Dermis microvascular lymphatic vessel endothelial cell (primary cell): ENCODE measurements at regions not wholly inside any gene's neighbourhood (a gene's known extent, or its start where the extent isn't known, plus 50 kb on each side); places are given as distances from the start of the nearest gene placed in this dataset.

Experiments
- DNase-seq, 2 donors: peaks; one replicate each; pipeline versions ENCODE4 v3.0.0 to v3.0.0-alpha.2; 2010; ENCODE audit warnings: low read depth in 2 of 2

- no peak for DNase-seq
Observed at GRCh38 chr16:72355561-72355960, 183.6 kb upstream of the PMFBP1 start.

- no peak for DNase-seq
Observed at GRCh38 chr16:72349719-72350118, 177.8 kb upstream of the PMFBP1 start.

GRCh38 chr16:72332926-72333325, 161.0 kb upstream of the PMFBP1 start:
- no peak for DNase-seq

- DNase-seq = no peak
Observed at GRCh38 chr16:72324578-72324977, 152.6 kb upstream of the PMFBP1 start.

- no peak for DNase-seq
Observed at GRCh38 chr16:72317446-72317845, 145.5 kb upstream of the PMFBP1 start.

- DNase-seq = no peak
Observed at GRCh38 chr16:72313903-72314302, 141.9 kb upstream of the PMFBP1 start.

- DNase-seq = no peak
Observed at GRCh38 chr16:72312828-72313227, 140.9 kb upstream of the PMFBP1 start.

- DNase-seq = no peak
Observed at GRCh38 chr16:72311426-72311825, 139.5 kb upstream of the PMFBP1 start.

- no peak for DNase-seq
Observed at GRCh38 chr16:72309001-72309400, 137.0 kb upstream of the PMFBP1 start.

- no peak for DNase-seq
Observed at GRCh38 chr16:72308396-72308795, 136.4 kb upstream of the PMFBP1 start.

- no peak for DNase-seq
Observed at GRCh38 chr16:72302332-72302731, 130.4 kb upstream of the PMFBP1 start.

GRCh38 chr16:72301523-72302236, 129.7 kb upstream of the PMFBP1 start:
- DNase-seq = no peak

GRCh38 chr16:72300892-72301291, 128.9 kb upstream of the PMFBP1 start:
- no peak for DNase-seq

GRCh38 chr16:72299684-72300243, 127.8 kb upstream of the PMFBP1 start:
- no peak for DNase-seq

- DNase-seq = no peak
Observed at GRCh38 chr16:72298961-72299360, 127.0 kb upstream of the PMFBP1 start.

GRCh38 chr16:72295914-72296313, 124.0 kb upstream of the PMFBP1 start:
- no peak for DNase-seq

GRCh38 chr16:72291531-72291981, 119.6 kb upstream of the PMFBP1 start:
- peak; percentile 31 to 84 for DNase-seq

- no peak for DNase-seq
Observed at GRCh38 chr16:72291121-72291520, 119.2 kb upstream of the PMFBP1 start.

- no peak for DNase-seq
Observed at GRCh38 chr16:72287649-72288048, 115.7 kb upstream of the PMFBP1 start.

GRCh38 chr16:72286936-72287620, 115.1 kb upstream of the PMFBP1 start:
- no peak for DNase-seq

- no peak for DNase-seq
Observed at GRCh38 chr16:72285728-72286127, 113.8 kb upstream of the PMFBP1 start.

- DNase-seq = no peak
Observed at GRCh38 chr16:72285324-72285723, 113.4 kb upstream of the PMFBP1 start.
